ENCODE measurements at regions not wholly inside any gene's neighbourhood (a gene's known extent, or its start where the extent isn't known, plus 50 kb on each side); places are given as distances from the start of the nearest gene placed in this dataset.

- no peak for DNase-seq (ENCODE audit: low read depth)
- no peak overlapping the region for H3K4me3 ChIP-seq (ENCODE audit: control insufficient read depth, low read depth, low read length)
- TF ChIP-seq CTCF (conservative IDR thresholded peaks at IDR 0.05; ENCODE audit: control insufficient read depth, insufficient read depth, low read depth, low read length), result no peak
Measured at GRCh38 chr13:39224671-39225240, 186.5 kb downstream of the NHLRC3 start.

- no peak for DNase-seq (ENCODE audit: low read depth)
- no peak overlapping the region for H3K4me3 ChIP-seq (ENCODE audit: control insufficient read depth, low read depth, low read length)
- no peak for TF ChIP-seq CTCF (conservative IDR thresholded peaks at IDR 0.05; ENCODE audit: control insufficient read depth, insufficient read depth, low read depth, low read length)
Measured at GRCh38 chr13:39225860-39226259, 187.6 kb downstream of the NHLRC3 start.

- DNase-seq (ENCODE audit: low read depth), result no peak
- no peak for TF ChIP-seq CTCF (conservative IDR thresholded peaks at IDR 0.05; ENCODE audit: control insufficient read depth, insufficient read depth, low read depth, low read length)
- no peak overlapping the region for H3K4me3 ChIP-seq (ENCODE audit: control insufficient read depth, low read depth, low read length)
Measured at GRCh38 chr13:39226359-39226758, 188.1 kb downstream of the NHLRC3 start.

- H3K4me3 ChIP-seq (ENCODE audit: control insufficient read depth, low read depth, low read length), result no peak overlapping the region
- no peak for TF ChIP-seq CTCF (conservative IDR thresholded peaks at IDR 0.05; ENCODE audit: control insufficient read depth, insufficient read depth, low read depth, low read length)
- DNase-seq (ENCODE audit: low read depth), result no peak
Measured at GRCh38 chr13:39232401-39232980, 194.2 kb downstream of the NHLRC3 start.

GRCh38 chr13:39232999-39233398, 194.7 kb downstream of the NHLRC3 start:
- H3K4me3 ChIP-seq (ENCODE audit: control insufficient read depth, low read depth, low read length), result no peak overlapping the region
- TF ChIP-seq CTCF (conservative IDR thresholded peaks at IDR 0.05; ENCODE audit: control insufficient read depth, insufficient read depth, low read depth, low read length), result no peak
- DNase-seq (ENCODE audit: low read depth), result no peak

GRCh38 chr13:39233519-39233918, 195.3 kb downstream of the NHLRC3 start:
- no peak overlapping the region for H3K4me3 ChIP-seq (ENCODE audit: control insufficient read depth, low read depth, low read length)
- no peak for DNase-seq (ENCODE audit: low read depth)
- TF ChIP-seq CTCF (conservative IDR thresholded peaks at IDR 0.05; ENCODE audit: control insufficient read depth, insufficient read depth, low read depth, low read length), result no peak
